HCT116 (cell line): ENCODE measurements at regions not wholly inside any gene's neighbourhood (a gene's known extent, or its start where the extent isn't known, plus 50 kb on each side); places are given as distances from the start of the nearest gene placed in this dataset.

ENCODE experiments used
- ATAC-seq: fragments of 200-7000 bp; cut with Tn5 transposase; 2 replicates; pipeline ENCODE4 v1.9.1; 2020; ENCODE audit warnings: mild to moderate bottlenecking, moderate library complexity
- BruUV-seq: library from RNA; stranded (reverse); fragments of 400-500 nt; replicated peaks from 2 replicates; lab custom pipeline; 2021; lab: Mats Ljungman, UMichigan
- CTCF ChIA-PET: fragments of 300-600 bp; sonication (Branson Sonifier 250); formaldehyde crosslinking; loops from one replicate; lab custom pipeline; 2021; ENCODE audit warnings: antibody characterized with exemption; lab: Charles Lee
- POLR2A ChIA-PET: fragments of 300-600, 350-600 bp; sonication (Branson Sonifier 250); formaldehyde crosslinking; loops from one replicate; lab custom pipeline; 2021; ENCODE audit warnings: antibody characterized with exemption; lab: Charles Lee
- RAD21 ChIA-PET, 2 experiments: fragments of 300-600 bp; sonication (Branson Sonifier 250); formaldehyde crosslinking; loops; one replicate each; lab custom pipeline; 2023; ENCODE audit warnings: low total read pairs in 2 of 2; ENCODE audit not compliant: uncharacterized antibody in 2 of 2, unreplicated experiment in 2 of 2, low non-redundant PET in 1 of 2; lab: Charles Lee
- DNase-seq: peaks from one replicate; pipeline ENCODE4 v3.0.0-alpha.2; 2010; ENCODE audit warnings: low read depth, low spot score
- H2AFZ ChIP-seq: fragments of 200-600 bp; shearing (Covaris generic), sonication (generic); 2 replicates; pipeline ENCODE4 v1.6.1; 2017; ENCODE audit warnings: low read depth, mixed run types, mixed read lengths, antibody characterized with exemption, low read length; ENCODE audit not compliant: poor library complexity, severe bottlenecking
- H3K27ac ChIP-seq: 2 replicates; pipeline ENCODE4 v1.5.1; 2012; ENCODE audit warnings: low read depth, low read length
- H3K27me3 ChIP-seq: fragments of 200-600 bp; sonication (generic); 2 replicates; pipeline ENCODE4 v1.6.1; 2016; ENCODE audit warnings: mixed run types, low read length, mixed read lengths; ENCODE audit not compliant: insufficient read depth
- H3K36me3 ChIP-seq, 2 experiments: fragments of 200-500 bp in 1 of 2; fragments of 200-600 bp in 1 of 2; sonication (Bioruptor generic) in 1 of 2; sonication (generic) in 1 of 2; 2 replicates each; pipeline versions ENCODE4 v1.5.1 to v1.6.1; 2014 to 2016; ENCODE audit warnings: low read length in 2 of 2, inconsistent platforms in 1 of 2, mixed read lengths in 1 of 2, mixed run types in 1 of 2; ENCODE audit not compliant: insufficient read depth in 2 of 2, control insufficient read depth in 1 of 2
- H3K4me1 ChIP-seq, 2 experiments: fragments of 200-600 bp in 1 of 2; sonication (generic) in 1 of 2; 2 replicates each; pipeline versions ENCODE4 v1.5.1 to v1.6.1; 2012 to 2017; ENCODE audit warnings: low read length in 2 of 2, inconsistent platforms in 1 of 2, mild to moderate bottlenecking in 1 of 2, mixed read lengths in 1 of 2, mixed run types in 1 of 2, moderate library complexity in 1 of 2; ENCODE audit not compliant: insufficient read depth in 2 of 2, control insufficient read depth in 1 of 2
- H3K4me2 ChIP-seq: fragments of 200-600 bp; sonication (generic); 2 replicates; pipeline ENCODE4 v1.6.1; 2017; ENCODE audit warnings: mixed run types, low read length, mixed read lengths
- H3K4me3 ChIP-seq, 2 experiments: fragments of 200-600 bp in 1 of 2; sonication (generic) in 1 of 2; replicated peaks in 1 of 2; 2 replicates each; pipeline ENCODE4 v1.5.1; 2011 to 2016; ENCODE audit warnings: low read length in 2 of 2, control low read depth in 1 of 2, low read depth in 1 of 2, mild to moderate bottlenecking in 1 of 2, mixed read lengths in 1 of 2, mixed run types in 1 of 2
- H3K79me2 ChIP-seq: fragments of 200-600 bp; sonication (generic); 2 replicates; pipeline ENCODE4 v1.6.1; 2017; ENCODE audit warnings: mild to moderate bottlenecking, mixed run types, low read length, moderate library complexity, mixed read lengths; ENCODE audit not compliant: insufficient read depth
- H3K9ac ChIP-seq: fragments of 200-600 bp; sonication (generic); 2 replicates; pipeline ENCODE4 v1.6.1; 2016; ENCODE audit warnings: low read length, mixed read lengths
- H3K9me2 ChIP-seq: fragments of 200-600 bp; sonication (generic), shearing (Covaris generic); 2 replicates; pipeline ENCODE4 v1.6.1; 2017; ENCODE audit warnings: mixed run types, mild to moderate bottlenecking, moderate library complexity; ENCODE audit not compliant: insufficient read depth
- H3K9me3 ChIP-seq, 2 experiments: fragments of 200-500 bp in 1 of 2; fragments of 200-600 bp in 1 of 2; sonication (Bioruptor generic) in 1 of 2; sonication (generic) in 1 of 2; 2 replicates each; pipeline ENCODE4 v1.6.1; 2014 to 2017; ENCODE audit warnings: low read length in 2 of 2, mixed read lengths in 2 of 2, inconsistent platforms in 1 of 2, low read depth in 1 of 2, mild to moderate bottlenecking in 1 of 2, mixed run types in 1 of 2, moderate library complexity in 1 of 2; ENCODE audit not compliant: control insufficient read depth in 1 of 2, insufficient read depth in 1 of 2
- H4K20me1 ChIP-seq: fragments of 200-600 bp; sonication (generic), shearing (Covaris generic); 2 replicates; pipeline ENCODE4 v1.6.1; 2017; ENCODE audit warnings: mixed run types, mild to moderate bottlenecking, moderate library complexity; ENCODE audit not compliant: insufficient read depth
- CBX3 ChIP-seq: IDR thresholded peaks from 2 replicates; pipeline ENCODE4 v1.6.1; 2012; ENCODE audit warnings: low read depth
- CEBPB ChIP-seq: IDR thresholded peaks from 2 replicates; pipeline ENCODE4 v1.6.1; 2012; ENCODE audit warnings: low read depth
- EGR1 ChIP-seq: IDR thresholded peaks from 2 replicates; pipeline ENCODE4 v1.6.1; 2012; ENCODE audit warnings: low read depth
- ELF1 ChIP-seq: IDR thresholded peaks from 2 replicates; pipeline ENCODE4 v1.6.1; 2012; ENCODE audit warnings: low read depth, borderline replicate concordance
- EZH2 ChIP-seq: fragments of 200-600 bp; sonication (generic); IDR thresholded peaks from 2 replicates; pipeline ENCODE4 v1.6.1; 2017; ENCODE audit warnings: antibody characterized with exemption, mixed run types
- FOSL1 ChIP-seq: IDR thresholded peaks from 2 replicates; pipeline ENCODE4 v1.6.1; 2012; ENCODE audit warnings: low read depth
- POLR2A ChIP-seq: IDR thresholded peaks from 2 replicates; pipeline ENCODE4 v1.7.0; 2011; ENCODE audit warnings: borderline replicate concordance; ENCODE audit not compliant: insufficient read depth, insufficient read length; ENCODE audit errors: extremely low read depth
- POLR2AphosphoS5 ChIP-seq: IDR thresholded peaks from 2 replicates; pipeline ENCODE4 v1.6.1; 2011; ENCODE audit warnings: mild to moderate bottlenecking, low read depth, low read length, moderate library complexity
- RAD21 ChIP-seq: IDR thresholded peaks from 2 replicates; pipeline ENCODE4 v1.6.1; 2012; ENCODE audit warnings: low read depth, mild to moderate bottlenecking
- SP1 ChIP-seq: IDR thresholded peaks from 2 replicates; pipeline ENCODE4 v1.6.1; 2012; ENCODE audit warnings: low read depth
- TCF7L2 ChIP-seq: IDR thresholded peaks from 2 replicates; pipeline ENCODE4 v1.7.0; 2011; ENCODE audit warnings: borderline replicate concordance, inconsistent platforms; ENCODE audit not compliant: insufficient read depth, insufficient read length; ENCODE audit errors: extremely low read depth
- YY1 ChIP-seq: IDR thresholded peaks from 2 replicates; pipeline ENCODE4 v1.6.1; 2011; ENCODE audit warnings: low read length, low read depth, moderate library complexity, mild to moderate bottlenecking; ENCODE audit not compliant: insufficient replicate concordance; ENCODE audit errors: extremely low read depth
- ZFX ChIP-seq: fragments of 450-650 bp; IDR thresholded peaks from 2 replicates; pipeline ENCODE4 v1.6.1; 2017
- intact Hi-C: fragments of 100-400 bp; cut with micrococcal nuclease; formaldehyde crosslinking; loops from 2 replicates; pipeline ENCODE4 v1.10.0; 2022
- TF ChIP-seq, protein P1 (sequence below): IDR thresholded peaks from 2 replicates; pipeline ENCODE4 v1.6.1; 2012; ENCODE audit warnings: low read depth

DNA sequence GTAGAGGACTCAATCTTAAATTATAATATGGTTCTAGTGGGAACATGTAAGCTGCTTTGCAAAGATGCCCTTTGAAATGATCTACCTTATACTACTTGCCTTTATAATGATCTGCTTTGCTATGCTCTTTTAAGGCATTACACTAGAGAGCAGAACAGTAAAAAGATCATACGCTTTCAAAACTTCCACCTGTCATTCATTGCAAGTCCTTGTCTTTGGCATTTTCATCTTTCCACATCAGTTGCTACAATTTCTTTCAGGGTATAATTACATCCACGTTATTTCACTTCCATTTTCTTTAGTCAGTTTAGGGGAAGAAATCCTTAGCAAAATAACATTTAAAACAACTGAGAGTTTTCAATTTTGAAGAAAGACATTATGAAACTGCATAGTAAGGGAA lies 80.3 kb downstream of the ACTBL2 start:
- intact Hi-C loops = no loop called here
- Histone ChIP-seq H3K4me3 (no peak overlapping the region), H3K9me2 (no peaks in the 10 kb centered on the region), H3K27ac (no peak overlapping the region), H3K9ac (no peak overlapping the region), H3K36me3 (no peaks in the 10 kb centered on the region), H3K4me1 (no peaks in the 10 kb centered on the region), H2AFZ (no peak overlapping the region), H4K20me1 (no peaks in the 10 kb centered on the region), H3K4me2 (no peak overlapping the region), H3K27me3 (no peaks in the 10 kb centered on the region), H3K79me2 (no peaks in the 10 kb centered on the region), H3K9me3 (no peaks in the 10 kb centered on the region)
- ATAC-seq (no peak), DNase-seq (no peak)
- ChIA-PET POLR2A (no interaction called here), RAD21 (interaction anchor here in 1 of 2 experiments (0.8 kb wide), 1 partner anchor 12 kb away, joined by 3 read pairs; no protein-coding TSS in a partner anchor), CTCF (no interaction called here)
- TF ChIP-seq CEBPB = no peak
- no peak for TF ChIP-seq POLR2AphosphoS5
- TF ChIP-seq CBX3 = no peak
- TF ChIP-seq SP1 = no peak
- no peak for TF ChIP-seq ELF1
- TF ChIP-seq TCF7L2 = no peak
- TF ChIP-seq YY1 = no peak
- TF ChIP-seq EGR1 = no peak
- no peak for TF ChIP-seq RAD21
- no peak for TF ChIP-seq POLR2A
- TF ChIP-seq FOSL1 = no peak
- no peak for TF ChIP-seq ZFX
- no peak for TF ChIP-seq EZH2
- TF ChIP-seq, protein P1, sequence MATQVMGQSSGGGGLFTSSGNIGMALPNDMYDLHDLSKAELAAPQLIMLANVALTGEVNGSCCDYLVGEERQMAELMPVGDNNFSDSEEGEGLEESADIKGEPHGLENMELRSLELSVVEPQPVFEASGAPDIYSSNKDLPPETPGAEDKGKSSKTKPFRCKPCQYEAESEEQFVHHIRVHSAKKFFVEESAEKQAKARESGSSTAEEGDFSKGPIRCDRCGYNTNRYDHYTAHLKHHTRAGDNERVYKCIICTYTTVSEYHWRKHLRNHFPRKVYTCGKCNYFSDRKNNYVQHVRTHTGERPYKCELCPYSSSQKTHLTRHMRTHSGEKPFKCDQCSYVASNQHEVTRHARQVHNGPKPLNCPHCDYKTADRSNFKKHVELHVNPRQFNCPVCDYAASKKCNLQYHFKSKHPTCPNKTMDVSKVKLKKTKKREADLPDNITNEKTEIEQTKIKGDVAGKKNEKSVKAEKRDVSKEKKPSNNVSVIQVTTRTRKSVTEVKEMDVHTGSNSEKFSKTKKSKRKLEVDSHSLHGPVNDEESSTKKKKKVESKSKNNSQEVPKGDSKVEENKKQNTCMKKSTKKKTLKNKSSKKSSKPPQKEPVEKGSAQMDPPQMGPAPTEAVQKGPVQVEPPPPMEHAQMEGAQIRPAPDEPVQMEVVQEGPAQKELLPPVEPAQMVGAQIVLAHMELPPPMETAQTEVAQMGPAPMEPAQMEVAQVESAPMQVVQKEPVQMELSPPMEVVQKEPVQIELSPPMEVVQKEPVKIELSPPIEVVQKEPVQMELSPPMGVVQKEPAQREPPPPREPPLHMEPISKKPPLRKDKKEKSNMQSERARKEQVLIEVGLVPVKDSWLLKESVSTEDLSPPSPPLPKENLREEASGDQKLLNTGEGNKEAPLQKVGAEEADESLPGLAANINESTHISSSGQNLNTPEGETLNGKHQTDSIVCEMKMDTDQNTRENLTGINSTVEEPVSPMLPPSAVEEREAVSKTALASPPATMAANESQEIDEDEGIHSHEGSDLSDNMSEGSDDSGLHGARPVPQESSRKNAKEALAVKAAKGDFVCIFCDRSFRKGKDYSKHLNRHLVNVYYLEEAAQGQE = no peak
- BruUV-seq = no TSS peak
